ENCODE measurements at regions not wholly inside any gene's neighbourhood (a gene's known extent, or its start where the extent isn't known, plus 50 kb on each side); places are given as distances from the start of the nearest gene placed in this dataset.
"Not testable (repeated sequence)": the region's sequence is repeated elsewhere in the genome, so short reads cannot be mapped to it uniquely, and the experiment has no call there.

- no peak for DNase-seq
Measured at GRCh38 chr14:22384167-22384549, 204.9 kb downstream of the DAD1 start.

GRCh38 chr14:22383515-22384166 is 205.4 kb downstream of the DAD1 start:
- no peak for DNase-seq

GRCh38 chr14:22382955-22383354 is 206.1 kb downstream of the DAD1 start:
- no peak for DNase-seq

GRCh38 chr14:22382395-22382794 is 206.6 kb downstream of the DAD1 start:
- DNase-seq = no peak

GRCh38 chr14:22381766-22382165 is 207.3 kb downstream of the DAD1 start:
- no peak for DNase-seq

- DNase-seq = no peak
Measured at GRCh38 chr14:22381408-22381760, 207.6 kb downstream of the DAD1 start.

- DNase-seq = no peak
Measured at GRCh38 chr14:22380571-22381407, 208.2 kb downstream of the DAD1 start.

GRCh38 chr14:22379727-22380126 is 209.3 kb downstream of the DAD1 start:
- DNase-seq = no peak

- no peak for DNase-seq
Measured at GRCh38 chr14:22378181-22378580, 210.8 kb downstream of the DAD1 start.

- DNase-seq = no peak
Measured at GRCh38 chr14:22375321-22375930, 213.6 kb downstream of the DAD1 start.

- no peak for DNase-seq
Measured at GRCh38 chr14:22370084-22370847, 218.8 kb downstream of the DAD1 start.

- DNase-seq = no peak
Measured at GRCh38 chr14:22358726-22359125, 230.3 kb downstream of the DAD1 start.

GRCh38 chr14:22349281-22349680 is 239.7 kb downstream of the DAD1 start:
- DNase-seq = not testable (repeated sequence)

GRCh38 chr14:22344673-22345072 is 244.4 kb downstream of the DAD1 start:
- DNase-seq = no peak

- not testable (repeated sequence) for DNase-seq
Measured at GRCh38 chr14:22344209-22344608, 244.8 kb downstream of the DAD1 start.

GRCh38 chr14:22341049-22341448 is 248.0 kb downstream of the DAD1 start:
- DNase-seq = no peak

GRCh38 chr14:22338917-22339715 is 249.9 kb downstream of the DAD1 start:
- DNase-seq = no peak

GRCh38 chr14:22338381-22338780 is 250.6 kb downstream of the DAD1 start:
- no peak for DNase-seq

GRCh38 chr14:22337938-22338337 is 251.1 kb downstream of the DAD1 start:
- DNase-seq = no peak

GRCh38 chr14:22337521-22337920 is 251.5 kb downstream of the DAD1 start:
- no peak for DNase-seq

GRCh38 chr14:22336031-22336430 is 253.0 kb downstream of the DAD1 start:
- no peak for DNase-seq

GRCh38 chr14:22334627-22335026 is 254.4 kb downstream of the DAD1 start:
- DNase-seq = peak; percentile 78

- no peak for DNase-seq
Measured at GRCh38 chr14:22334275-22334577, 254.8 kb downstream of the DAD1 start.

All from islet precursor cell (in vitro differentiated cells).